SK-N-SH treated with all-trans-retinoic acid at 6 μM for 48 hours (cell line): ENCODE measurements at regions not wholly inside any gene's neighbourhood (a gene's known extent, or its start where the extent isn't known, plus 50 kb on each side); places are given as distances from the start of the nearest gene placed in this dataset.
A peak's percentile ranks its signal among the peaks of the same experiment; 100 is the strongest.

Experiments
- ATAC-seq: fragments of 200-7000 bp; cut with Tn5 transposase; 3 replicates; pipeline ENCODE4 v1.9.1; 2020; ENCODE audit warnings: mild to moderate bottlenecking, moderate library complexity
- ARNTL ChIP-seq: fragments of 450-650 bp; formaldehyde crosslinking; IDR thresholded peaks from 2 replicates; pipeline ENCODE4 v1.5.0; 2020; ENCODE audit warnings: low read depth, mild to moderate bottlenecking, moderate library complexity, borderline replicate concordance
- BACH2 ChIP-seq: fragments of 250-450 bp; sonication (Bioruptor Pico); IDR thresholded peaks from 2 replicates; pipeline ENCODE4 v1.9.0; 2021; ENCODE audit warnings: mild to moderate bottlenecking, borderline replicate concordance
- CSDC2 ChIP-seq: fragments of 250-450 bp; sonication (Bioruptor Pico); IDR thresholded peaks from 2 replicates; pipeline ENCODE4 v1.5.0; 2020; ENCODE audit warnings: mild to moderate bottlenecking, moderate library complexity
- ESRRG ChIP-seq: fragments of 250-450 bp; sonication (Bioruptor Pico); IDR thresholded peaks from 2 replicates; pipeline ENCODE4 v1.6.1; 2021; ENCODE audit warnings: mild to moderate bottlenecking
- GLIS3 ChIP-seq: fragments of 250-450 bp; sonication (Bioruptor Pico); IDR thresholded peaks from 2 replicates; pipeline ENCODE4 v1.5.0; 2020; ENCODE audit warnings: mild to moderate bottlenecking, moderate library complexity
- ISL1 ChIP-seq: fragments of 250-450 bp; sonication (Bioruptor Pico); IDR thresholded peaks from 2 replicates; pipeline ENCODE4 v2.1.2; 2022; ENCODE audit warnings: mild to moderate bottlenecking, moderate library complexity
- PPARA ChIP-seq: fragments of 250-450 bp; sonication (Bioruptor Pico); IDR thresholded peaks from 2 replicates; pipeline ENCODE4 v1.5.0; 2020; ENCODE audit warnings: mild to moderate bottlenecking, borderline replicate concordance
- SNAI2 ChIP-seq: fragments of 250-450 bp; sonication (Bioruptor Pico); IDR thresholded peaks from 2 replicates; pipeline ENCODE4 v1.5.0; 2020; ENCODE audit warnings: mild to moderate bottlenecking, moderate library complexity
- TCF4 ChIP-seq: fragments of 250-450 bp; sonication (Bioruptor Pico); IDR thresholded peaks from 2 replicates; pipeline ENCODE4 v1.8.0; 2021; ENCODE audit warnings: mild to moderate bottlenecking, moderate library complexity, borderline replicate concordance
- TOX ChIP-seq: fragments of 250-450 bp; sonication (Bioruptor Pico); IDR thresholded peaks from 2 replicates; pipeline ENCODE4 v1.8.0; 2021; ENCODE audit warnings: mild to moderate bottlenecking, moderate library complexity, borderline replicate concordance
- ZC3H10 ChIP-seq: fragments of 250-450 bp; sonication (Bioruptor Pico); IDR thresholded peaks from 2 replicates; pipeline ENCODE4 v1.5.1; 2021; ENCODE audit warnings: mild to moderate bottlenecking, moderate library complexity
- ZFP3 ChIP-seq: fragments of 250-450 bp; sonication (Bioruptor Pico); IDR thresholded peaks from 2 replicates; pipeline ENCODE4 v1.5.0; 2020; ENCODE audit warnings: mild to moderate bottlenecking, moderate library complexity
- ZFP30 ChIP-seq: fragments of 450-650 bp; formaldehyde crosslinking; IDR thresholded peaks from 2 replicates; pipeline ENCODE4 v1.5.0; 2022; ENCODE audit warnings: mild to moderate bottlenecking, moderate library complexity
- ZNF70 ChIP-seq: fragments of 450-650 bp; formaldehyde crosslinking; IDR thresholded peaks from 2 replicates; pipeline ENCODE4 v1.5.0; 2020; ENCODE audit warnings: mild to moderate bottlenecking, moderate library complexity
- ZNF8 ChIP-seq: fragments of 450-650 bp; formaldehyde crosslinking; IDR thresholded peaks from 2 replicates; pipeline ENCODE4 v1.5.0; 2020; ENCODE audit warnings: mild to moderate bottlenecking, moderate library complexity
- TF ChIP-seq, protein P1 (sequence below): fragments of 250-450 bp; sonication (Bioruptor Pico); IDR thresholded peaks from 2 replicates; pipeline ENCODE4 v1.5.0; 2020; ENCODE audit warnings: mild to moderate bottlenecking, moderate library complexity
- TF ChIP-seq, protein P2 (sequence below): fragments of 250-450 bp; sonication (Bioruptor Pico); IDR thresholded peaks from 2 replicates; pipeline ENCODE4 v1.8.0; 2021; ENCODE audit warnings: low read depth, mild to moderate bottlenecking, moderate library complexity, borderline replicate concordance
- TF ChIP-seq, protein P3 (sequence below): fragments of 250-450 bp; sonication (Bioruptor Pico); IDR thresholded peaks from 2 replicates; pipeline ENCODE4 v1.5.1; 2020; ENCODE audit warnings: low read depth, mild to moderate bottlenecking, moderate library complexity
- TF ChIP-seq, protein P4 (sequence below): fragments of 250-450 bp; sonication (Bioruptor Pico); IDR thresholded peaks from 2 replicates; pipeline ENCODE4 v1.8.0; 2020; ENCODE audit warnings: mild to moderate bottlenecking, moderate library complexity, borderline replicate concordance
- TF ChIP-seq, protein P5 (sequence below): fragments of 250-450 bp; sonication (Bioruptor Pico); IDR thresholded peaks from 2 replicates; pipeline ENCODE4 v1.5.1; 2021; ENCODE audit warnings: mild to moderate bottlenecking, moderate library complexity

DNA sequence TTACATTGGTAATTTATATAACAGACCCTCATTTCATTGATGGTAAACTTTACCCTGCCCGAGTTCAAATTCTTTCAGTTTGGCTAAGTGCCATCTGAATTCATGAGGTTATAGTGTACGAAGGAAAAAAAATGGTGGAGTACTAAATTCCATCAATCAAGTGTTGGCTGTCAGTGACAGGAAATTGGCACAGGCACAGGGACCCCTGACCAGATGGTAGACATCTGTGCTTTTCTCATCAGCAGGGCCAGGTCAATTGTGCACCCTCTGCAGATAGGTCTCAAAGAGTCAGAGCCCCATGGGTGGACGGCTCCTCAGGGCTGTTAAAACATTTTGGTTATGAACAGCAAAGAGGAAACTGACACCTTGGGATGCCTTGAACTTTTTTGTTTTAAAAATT lies 439.2 kb downstream of the SETBP1 start:
- TF ChIP-seq CSDC2 (CRISPR knock-in tag) = no peak
- TF ChIP-seq, protein P1, sequence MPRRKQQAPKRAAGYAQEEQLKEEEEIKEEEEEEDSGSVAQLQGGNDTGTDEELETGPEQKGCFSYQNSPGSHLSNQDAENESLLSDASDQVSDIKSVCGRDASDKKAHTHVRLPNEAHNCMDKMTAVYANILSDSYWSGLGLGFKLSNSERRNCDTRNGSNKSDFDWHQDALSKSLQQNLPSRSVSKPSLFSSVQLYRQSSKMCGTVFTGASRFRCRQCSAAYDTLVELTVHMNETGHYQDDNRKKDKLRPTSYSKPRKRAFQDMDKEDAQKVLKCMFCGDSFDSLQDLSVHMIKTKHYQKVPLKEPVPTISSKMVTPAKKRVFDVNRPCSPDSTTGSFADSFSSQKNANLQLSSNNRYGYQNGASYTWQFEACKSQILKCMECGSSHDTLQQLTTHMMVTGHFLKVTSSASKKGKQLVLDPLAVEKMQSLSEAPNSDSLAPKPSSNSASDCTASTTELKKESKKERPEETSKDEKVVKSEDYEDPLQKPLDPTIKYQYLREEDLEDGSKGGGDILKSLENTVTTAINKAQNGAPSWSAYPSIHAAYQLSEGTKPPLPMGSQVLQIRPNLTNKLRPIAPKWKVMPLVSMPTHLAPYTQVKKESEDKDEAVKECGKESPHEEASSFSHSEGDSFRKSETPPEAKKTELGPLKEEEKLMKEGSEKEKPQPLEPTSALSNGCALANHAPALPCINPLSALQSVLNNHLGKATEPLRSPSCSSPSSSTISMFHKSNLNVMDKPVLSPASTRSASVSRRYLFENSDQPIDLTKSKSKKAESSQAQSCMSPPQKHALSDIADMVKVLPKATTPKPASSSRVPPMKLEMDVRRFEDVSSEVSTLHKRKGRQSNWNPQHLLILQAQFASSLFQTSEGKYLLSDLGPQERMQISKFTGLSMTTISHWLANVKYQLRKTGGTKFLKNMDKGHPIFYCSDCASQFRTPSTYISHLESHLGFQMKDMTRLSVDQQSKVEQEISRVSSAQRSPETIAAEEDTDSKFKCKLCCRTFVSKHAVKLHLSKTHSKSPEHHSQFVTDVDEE (CRISPR knock-in tag) = no peak
- no peak for TF ChIP-seq ZFP30 (CRISPR knock-in tag)
- TF ChIP-seq BACH2 = no peak
- ATAC-seq = no peak

DNA sequence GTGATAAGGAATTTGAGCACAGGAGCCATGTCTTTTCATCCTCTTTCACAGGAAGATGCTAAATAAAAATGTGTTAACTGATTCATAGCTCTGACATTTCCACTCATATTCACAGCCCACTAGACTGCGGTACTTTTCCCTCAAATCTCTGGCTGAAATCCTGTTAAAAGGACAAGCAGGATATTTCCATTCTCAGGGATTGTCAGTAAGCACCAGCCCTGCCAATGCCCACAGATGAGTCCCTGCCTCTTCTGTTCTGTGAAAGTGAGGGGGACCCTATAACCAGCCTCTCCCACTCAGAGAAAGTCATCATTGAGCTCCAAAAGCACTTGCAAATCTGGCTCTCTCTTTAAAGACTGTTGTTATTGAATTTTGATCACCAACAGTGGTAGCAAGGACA lies 440.5 kb downstream of the SETBP1 start:
- no peak for ATAC-seq
- TF ChIP-seq TOX (CRISPR knock-in tag) (no peak), BACH2 (no peak), ZNF8 (no peak), ZFP3 (CRISPR knock-in tag) (no peak), PPARA (no peak)

DNA sequence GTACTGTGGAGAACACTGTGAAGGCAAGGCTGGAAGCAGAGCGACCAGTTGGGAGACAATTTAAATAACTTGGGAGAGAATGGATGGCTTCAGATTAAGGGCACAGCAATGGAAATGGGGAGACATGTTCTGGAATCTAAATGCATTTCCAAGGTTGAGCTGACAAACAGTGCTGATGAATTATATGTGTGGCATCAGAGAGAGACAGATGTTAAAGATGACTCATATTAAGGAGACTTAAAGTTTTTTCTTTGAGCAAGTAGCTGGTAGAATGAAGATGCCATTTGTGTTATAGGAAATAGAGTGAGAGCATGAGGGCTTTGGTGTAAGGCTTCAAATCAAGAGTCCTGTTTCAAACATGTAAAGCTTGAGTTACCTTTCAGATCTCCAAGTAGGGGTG lies 441.8 kb downstream of the SETBP1 start:
- peak; percentile 33; the same call in 2 of the 3 replicates for ATAC-seq

DNA sequence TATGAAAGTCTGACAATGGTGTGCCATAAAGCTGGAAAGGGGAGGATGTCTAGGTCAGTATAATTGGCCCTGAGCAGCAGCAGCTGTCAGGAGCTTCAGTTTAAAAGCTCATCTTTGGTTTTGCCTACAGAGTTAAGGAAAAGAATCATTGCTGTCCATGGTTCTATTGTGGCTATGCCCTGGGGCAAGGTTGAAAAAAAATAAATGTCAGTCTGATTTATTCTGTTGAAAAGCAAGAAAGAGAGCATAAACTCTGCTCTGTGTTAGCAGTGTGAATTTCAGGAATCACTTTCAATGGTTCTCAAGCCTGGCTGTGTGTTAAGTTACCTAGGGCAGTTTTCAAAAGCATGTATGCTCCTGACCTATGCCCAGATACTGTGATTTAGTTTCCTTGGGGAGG lies 446.7 kb downstream of the SETBP1 start:
- TF ChIP-seq BACH2 = no peak
- TF ChIP-seq ZNF8 = no peak
- TF ChIP-seq, protein P1 (CRISPR knock-in tag) = no peak
- no peak for TF ChIP-seq TOX (CRISPR knock-in tag)
- no peak for TF ChIP-seq ZFP30 (CRISPR knock-in tag)
- no peak for ATAC-seq

More for the DNA sequence above, 441.8 kb downstream of the SETBP1 start:
- no peak for TF ChIP-seq ISL1 (CRISPR knock-in tag)
- no peak for TF ChIP-seq SNAI2 (CRISPR knock-in tag)
- no peak for TF ChIP-seq TCF4 (CRISPR knock-in tag)
- TF ChIP-seq, protein P2, sequence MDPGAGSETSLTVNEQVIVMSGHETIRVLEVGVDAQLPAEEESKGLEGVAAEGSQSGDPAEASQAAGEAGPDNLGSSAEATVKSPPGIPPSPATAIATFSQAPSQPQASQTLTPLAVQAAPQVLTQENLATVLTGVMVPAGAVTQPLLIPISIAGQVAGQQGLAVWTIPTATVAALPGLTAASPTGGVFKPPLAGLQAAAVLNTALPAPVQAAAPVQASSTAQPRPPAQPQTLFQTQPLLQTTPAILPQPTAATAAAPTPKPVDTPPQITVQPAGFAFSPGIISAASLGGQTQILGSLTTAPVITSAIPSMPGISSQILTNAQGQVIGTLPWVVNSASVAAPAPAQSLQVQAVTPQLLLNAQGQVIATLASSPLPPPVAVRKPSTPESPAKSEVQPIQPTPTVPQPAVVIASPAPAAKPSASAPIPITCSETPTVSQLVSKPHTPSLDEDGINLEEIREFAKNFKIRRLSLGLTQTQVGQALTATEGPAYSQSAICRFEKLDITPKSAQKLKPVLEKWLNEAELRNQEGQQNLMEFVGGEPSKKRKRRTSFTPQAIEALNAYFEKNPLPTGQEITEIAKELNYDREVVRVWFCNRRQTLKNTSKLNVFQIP = no peak
- TF ChIP-seq ZNF8 = no peak

DNA sequence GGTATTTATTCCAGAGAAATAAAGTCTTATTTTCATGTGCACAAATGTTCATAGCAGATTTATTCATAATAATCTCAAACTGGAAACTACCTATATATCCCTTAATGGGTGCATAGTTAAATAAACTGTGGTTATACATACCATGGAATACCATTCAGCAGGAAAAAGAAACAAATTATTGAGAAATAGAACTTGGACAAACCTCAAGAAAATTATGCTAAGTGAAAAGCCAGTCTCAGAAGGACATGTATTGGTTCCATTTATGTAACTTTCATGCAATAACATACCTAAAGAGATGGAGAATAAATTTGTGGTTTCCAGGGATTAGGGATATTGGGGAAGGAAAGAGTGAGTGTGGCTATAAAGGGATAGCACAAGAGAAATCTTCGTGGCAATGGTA lies 452.6 kb downstream of the SETBP1 start:
- no peak for ATAC-seq
- TF ChIP-seq ZNF70 (CRISPR knock-in tag) (no peak), BACH2 (no peak), ARNTL (no peak), TOX (CRISPR knock-in tag) (no peak), ZNF8 (no peak), TCF4 (CRISPR knock-in tag) (no peak), ESRRG (CRISPR knock-in tag) (no peak), ZFP30 (CRISPR knock-in tag) (no peak), ISL1 (CRISPR knock-in tag) (no peak), ZC3H10 (CRISPR knock-in tag) (no peak), GLIS3 (CRISPR knock-in tag) (no peak), ZFP3 (CRISPR knock-in tag) (no peak)
- TF ChIP-seq, protein P3, sequence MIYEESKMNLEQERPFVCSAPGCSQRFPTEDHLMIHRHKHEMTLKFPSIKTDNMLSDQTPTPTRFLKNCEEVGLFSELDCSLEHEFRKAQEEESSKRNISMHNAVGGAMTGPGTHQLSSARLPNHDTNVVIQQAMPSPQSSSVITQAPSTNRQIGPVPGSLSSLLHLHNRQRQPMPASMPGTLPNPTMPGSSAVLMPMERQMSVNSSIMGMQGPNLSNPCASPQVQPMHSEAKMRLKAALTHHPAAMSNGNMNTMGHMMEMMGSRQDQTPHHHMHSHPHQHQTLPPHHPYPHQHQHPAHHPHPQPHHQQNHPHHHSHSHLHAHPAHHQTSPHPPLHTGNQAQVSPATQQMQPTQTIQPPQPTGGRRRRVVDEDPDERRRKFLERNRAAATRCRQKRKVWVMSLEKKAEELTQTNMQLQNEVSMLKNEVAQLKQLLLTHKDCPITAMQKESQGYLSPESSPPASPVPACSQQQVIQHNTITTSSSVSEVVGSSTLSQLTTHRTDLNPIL (CRISPR knock-in tag) = no peak
- TF ChIP-seq, protein P4, sequence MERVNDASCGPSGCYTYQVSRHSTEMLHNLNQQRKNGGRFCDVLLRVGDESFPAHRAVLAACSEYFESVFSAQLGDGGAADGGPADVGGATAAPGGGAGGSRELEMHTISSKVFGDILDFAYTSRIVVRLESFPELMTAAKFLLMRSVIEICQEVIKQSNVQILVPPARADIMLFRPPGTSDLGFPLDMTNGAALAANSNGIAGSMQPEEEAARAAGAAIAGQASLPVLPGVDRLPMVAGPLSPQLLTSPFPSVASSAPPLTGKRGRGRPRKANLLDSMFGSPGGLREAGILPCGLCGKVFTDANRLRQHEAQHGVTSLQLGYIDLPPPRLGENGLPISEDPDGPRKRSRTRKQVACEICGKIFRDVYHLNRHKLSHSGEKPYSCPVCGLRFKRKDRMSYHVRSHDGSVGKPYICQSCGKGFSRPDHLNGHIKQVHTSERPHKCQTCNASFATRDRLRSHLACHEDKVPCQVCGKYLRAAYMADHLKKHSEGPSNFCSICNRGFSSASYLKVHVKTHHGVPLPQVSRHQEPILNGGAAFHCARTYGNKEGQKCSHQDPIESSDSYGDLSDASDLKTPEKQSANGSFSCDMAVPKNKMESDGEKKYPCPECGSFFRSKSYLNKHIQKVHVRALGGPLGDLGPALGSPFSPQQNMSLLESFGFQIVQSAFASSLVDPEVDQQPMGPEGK (CRISPR knock-in tag) = no peak
- TF ChIP-seq, protein P5, sequence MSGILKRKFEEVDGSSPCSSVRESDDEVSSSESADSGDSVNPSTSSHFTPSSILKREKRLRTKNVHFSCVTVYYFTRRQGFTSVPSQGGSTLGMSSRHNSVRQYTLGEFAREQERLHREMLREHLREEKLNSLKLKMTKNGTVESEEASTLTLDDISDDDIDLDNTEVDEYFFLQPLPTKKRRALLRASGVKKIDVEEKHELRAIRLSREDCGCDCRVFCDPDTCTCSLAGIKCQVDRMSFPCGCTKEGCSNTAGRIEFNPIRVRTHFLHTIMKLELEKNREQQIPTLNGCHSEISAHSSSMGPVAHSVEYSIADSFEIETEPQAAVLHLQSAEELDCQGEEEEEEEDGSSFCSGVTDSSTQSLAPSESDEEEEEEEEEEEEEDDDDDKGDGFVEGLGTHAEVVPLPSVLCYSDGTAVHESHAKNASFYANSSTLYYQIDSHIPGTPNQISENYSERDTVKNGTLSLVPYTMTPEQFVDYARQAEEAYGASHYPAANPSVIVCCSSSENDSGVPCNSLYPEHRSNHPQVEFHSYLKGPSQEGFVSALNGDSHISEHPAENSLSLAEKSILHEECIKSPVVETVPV (CRISPR knock-in tag) = no peak
- TF ChIP-seq, protein P2 = no peak
